GM12878 (cell line): ENCODE measurements at regions not wholly inside any gene's neighbourhood (a gene's known extent, or its start where the extent isn't known, plus 50 kb on each side); places are given as distances from the start of the nearest gene placed in this dataset.

Experiments
- RFX5 ChIP-seq: IDR thresholded peaks from 2 replicates; pipeline ENCODE4 v1.6.1; 2011; ENCODE audit warnings: low read depth, low read length, improper control_type of control experiment
- TF ChIP-seq, protein P1 (sequence below): fragments of 450-650 bp; IDR thresholded peaks from 2 replicates; pipeline ENCODE4 v1.6.1; 2016; ENCODE audit warnings: mild to moderate bottlenecking
- TF ChIP-seq, protein P2 (sequence below): fragments of 150-350 bp; IDR thresholded peaks from 2 replicates; pipeline ENCODE4 v1.6.1; 2016; ENCODE audit warnings: low read depth, low read length
- TF ChIP-seq, protein P3 (sequence below): IDR thresholded peaks from 2 replicates; pipeline ENCODE4 v1.6.1; 2011; ENCODE audit warnings: low read depth, low read length, improper control_type of control experiment, borderline replicate concordance

DNA sequence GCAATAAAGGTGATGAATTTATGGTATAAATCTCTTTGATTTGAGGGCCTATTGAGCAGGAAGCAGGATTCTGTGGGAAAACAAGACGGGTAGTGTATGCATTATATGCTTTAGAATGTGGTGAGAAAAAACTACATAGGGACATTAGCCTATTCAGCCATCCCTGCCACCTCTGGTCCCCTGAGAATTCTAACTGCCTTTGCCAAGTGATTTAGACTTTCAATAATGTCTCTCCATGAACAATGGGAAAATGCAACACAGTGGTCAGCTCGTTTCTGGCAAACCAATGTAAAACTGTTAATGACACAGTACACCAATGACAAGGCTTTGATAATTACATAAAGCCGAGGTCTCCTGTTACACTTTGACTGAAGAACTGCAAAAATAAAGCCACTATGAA is 314.7 kb upstream of the CNTN4 start:
- TF ChIP-seq, protein P1, sequence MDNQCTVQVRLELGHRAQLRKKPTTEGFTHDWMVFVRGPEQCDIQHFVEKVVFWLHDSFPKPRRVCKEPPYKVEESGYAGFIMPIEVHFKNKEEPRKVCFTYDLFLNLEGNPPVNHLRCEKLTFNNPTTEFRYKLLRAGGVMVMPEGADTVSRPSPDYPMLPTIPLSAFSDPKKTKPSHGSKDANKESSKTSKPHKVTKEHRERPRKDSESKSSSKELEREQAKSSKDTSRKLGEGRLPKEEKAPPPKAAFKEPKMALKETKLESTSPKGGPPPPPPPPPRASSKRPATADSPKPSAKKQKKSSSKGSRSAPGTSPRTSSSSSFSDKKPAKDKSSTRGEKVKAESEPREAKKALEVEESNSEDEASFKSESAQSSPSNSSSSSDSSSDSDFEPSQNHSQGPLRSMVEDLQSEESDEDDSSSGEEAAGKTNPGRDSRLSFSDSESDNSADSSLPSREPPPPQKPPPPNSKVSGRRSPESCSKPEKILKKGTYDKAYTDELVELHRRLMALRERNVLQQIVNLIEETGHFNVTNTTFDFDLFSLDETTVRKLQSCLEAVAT, result no peak
- TF ChIP-seq, protein P2, sequence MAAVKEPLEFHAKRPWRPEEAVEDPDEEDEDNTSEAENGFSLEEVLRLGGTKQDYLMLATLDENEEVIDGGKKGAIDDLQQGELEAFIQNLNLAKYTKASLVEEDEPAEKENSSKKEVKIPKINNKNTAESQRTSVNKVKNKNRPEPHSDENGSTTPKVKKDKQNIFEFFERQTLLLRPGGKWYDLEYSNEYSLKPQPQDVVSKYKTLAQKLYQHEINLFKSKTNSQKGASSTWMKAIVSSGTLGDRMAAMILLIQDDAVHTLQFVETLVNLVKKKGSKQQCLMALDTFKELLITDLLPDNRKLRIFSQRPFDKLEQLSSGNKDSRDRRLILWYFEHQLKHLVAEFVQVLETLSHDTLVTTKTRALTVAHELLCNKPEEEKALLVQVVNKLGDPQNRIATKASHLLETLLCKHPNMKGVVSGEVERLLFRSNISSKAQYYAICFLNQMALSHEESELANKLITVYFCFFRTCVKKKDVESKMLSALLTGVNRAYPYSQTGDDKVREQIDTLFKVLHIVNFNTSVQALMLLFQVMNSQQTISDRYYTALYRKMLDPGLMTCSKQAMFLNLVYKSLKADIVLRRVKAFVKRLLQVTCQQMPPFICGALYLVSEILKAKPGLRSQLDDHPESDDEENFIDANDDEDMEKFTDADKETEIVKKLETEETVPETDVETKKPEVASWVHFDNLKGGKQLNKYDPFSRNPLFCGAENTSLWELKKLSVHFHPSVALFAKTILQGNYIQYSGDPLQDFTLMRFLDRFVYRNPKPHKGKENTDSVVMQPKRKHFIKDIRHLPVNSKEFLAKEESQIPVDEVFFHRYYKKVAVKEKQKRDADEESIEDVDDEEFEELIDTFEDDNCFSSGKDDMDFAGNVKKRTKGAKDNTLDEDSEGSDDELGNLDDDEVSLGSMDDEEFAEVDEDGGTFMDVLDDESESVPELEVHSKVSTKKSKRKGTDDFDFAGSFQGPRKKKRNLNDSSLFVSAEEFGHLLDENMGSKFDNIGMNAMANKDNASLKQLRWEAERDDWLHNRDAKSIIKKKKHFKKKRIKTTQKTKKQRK, result no peak
- no peak for TF ChIP-seq RFX5
- TF ChIP-seq, protein P3, sequence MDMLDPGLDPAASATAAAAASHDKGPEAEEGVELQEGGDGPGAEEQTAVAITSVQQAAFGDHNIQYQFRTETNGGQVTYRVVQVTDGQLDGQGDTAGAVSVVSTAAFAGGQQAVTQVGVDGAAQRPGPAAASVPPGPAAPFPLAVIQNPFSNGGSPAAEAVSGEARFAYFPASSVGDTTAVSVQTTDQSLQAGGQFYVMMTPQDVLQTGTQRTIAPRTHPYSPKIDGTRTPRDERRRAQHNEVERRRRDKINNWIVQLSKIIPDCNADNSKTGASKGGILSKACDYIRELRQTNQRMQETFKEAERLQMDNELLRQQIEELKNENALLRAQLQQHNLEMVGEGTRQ, result no peak
